Activated naive CD4-positive, alpha-beta T cell treated with anti-CD3 and anti-CD28 coated beads, Interleukin-2, amount 50 U/mL, for 24 hours (primary cell): ENCODE measurements at regions not wholly inside any gene's neighbourhood (a gene's known extent, or its start where the extent isn't known, plus 50 kb on each side); places are given as distances from the start of the nearest gene placed in this dataset.
"Not testable (repeated sequence)": the region's sequence is repeated elsewhere in the genome, so short reads cannot be mapped to it uniquely, and the experiment has no call there.

Experiments used
- H3K27ac Mint-ChIP-seq: one replicate; pipeline ENCODE4 v1.8.0; 2021; ENCODE audit warnings: mild to moderate bottlenecking, mixed read lengths
- H3K27me3 Mint-ChIP-seq: one replicate; pipeline ENCODE4 v1.8.0; 2021; ENCODE audit warnings: mixed read lengths
- H3K36me3 Mint-ChIP-seq: one replicate; pipeline ENCODE4 v1.8.0; 2021; ENCODE audit warnings: mixed read lengths
- H3K4me1 Mint-ChIP-seq: one replicate; pipeline ENCODE4 v1.8.0; 2021; ENCODE audit warnings: mixed read lengths
- H3K4me3 Mint-ChIP-seq: one replicate; pipeline ENCODE4 v1.8.0; 2021; ENCODE audit warnings: mild to moderate bottlenecking, mixed read lengths
- H3K9me3 Mint-ChIP-seq: one replicate; pipeline ENCODE4 v1.8.0; 2021; ENCODE audit warnings: mixed read lengths

DNA sequence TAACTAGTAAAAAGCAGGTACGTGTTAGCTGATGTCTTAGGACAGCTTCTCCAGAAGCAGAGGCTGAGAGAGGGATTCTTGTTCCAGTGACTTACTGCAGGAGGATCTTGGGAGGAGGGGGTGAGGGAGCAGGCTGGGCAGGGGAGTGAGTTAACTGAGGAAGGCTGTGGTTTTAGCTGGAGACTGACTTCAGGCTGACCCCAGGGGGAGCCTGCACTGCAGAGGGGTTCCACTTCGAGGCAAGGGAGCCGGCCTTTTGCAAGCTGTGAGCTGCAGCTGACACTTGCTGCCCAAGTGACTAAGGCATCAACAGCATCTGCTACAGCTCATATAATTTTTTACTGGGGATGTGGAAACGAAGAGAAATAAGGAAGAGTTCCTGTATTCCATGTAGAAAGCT is 50.4 kb upstream of the SOD1 start:
- H3K4me1 Mint-ChIP-seq = peaks cover 6% of the 10 kb centered on the region
- no peaks in the 10 kb centered on the region for H3K9me3 Mint-ChIP-seq
- H3K27me3 Mint-ChIP-seq = peaks cover 5% of the 10 kb centered on the region
- H3K27ac Mint-ChIP-seq = no peak overlapping the region
- H3K36me3 Mint-ChIP-seq = peaks cover 2% of the 10 kb centered on the region
- H3K4me3 Mint-ChIP-seq = no peak overlapping the region

DNA sequence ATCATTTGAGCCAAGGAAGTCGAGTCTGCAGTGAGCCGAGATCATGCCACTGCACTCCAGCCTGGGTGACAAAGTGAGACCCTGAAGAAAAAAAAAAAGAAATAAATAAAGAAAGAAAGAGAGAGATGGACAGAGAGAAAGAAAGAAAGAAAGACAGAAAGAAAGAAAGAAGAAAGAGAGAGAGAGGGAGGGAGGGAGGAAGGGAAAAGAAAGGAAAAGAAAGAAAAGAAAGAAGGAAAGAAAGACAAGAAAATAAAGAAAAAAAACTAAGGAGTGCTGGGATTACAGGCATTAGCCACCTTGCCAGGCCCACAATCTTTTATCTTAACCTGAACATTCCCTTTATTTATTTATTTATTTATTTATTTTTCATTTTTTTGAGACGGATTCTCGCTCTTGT is 51.7 kb upstream of the SOD1 start:
- H3K27ac Mint-ChIP-seq = no peak overlapping the region
- peaks cover 6% of the 10 kb centered on the region for H3K4me1 Mint-ChIP-seq
- peaks cover 2% of the 10 kb centered on the region for H3K36me3 Mint-ChIP-seq
- peaks cover 5% of the 10 kb centered on the region for H3K27me3 Mint-ChIP-seq
- no peaks in the 10 kb centered on the region for H3K9me3 Mint-ChIP-seq
- no peak overlapping the region for H3K4me3 Mint-ChIP-seq

GRCh38 chr21:31606081-31606874 is 53.2 kb upstream of the SOD1 start:
- Mint-ChIP-seq H3K4me3 (no peak overlapping the region), H3K27me3 (peaks cover 2% of the 10 kb centered on the region), H3K9me3 (no peaks in the 10 kb centered on the region), H3K4me1 (peaks cover 6% of the 10 kb centered on the region), H3K36me3 (peaks cover 2% of the 10 kb centered on the region), H3K27ac (no peak overlapping the region)

DNA sequence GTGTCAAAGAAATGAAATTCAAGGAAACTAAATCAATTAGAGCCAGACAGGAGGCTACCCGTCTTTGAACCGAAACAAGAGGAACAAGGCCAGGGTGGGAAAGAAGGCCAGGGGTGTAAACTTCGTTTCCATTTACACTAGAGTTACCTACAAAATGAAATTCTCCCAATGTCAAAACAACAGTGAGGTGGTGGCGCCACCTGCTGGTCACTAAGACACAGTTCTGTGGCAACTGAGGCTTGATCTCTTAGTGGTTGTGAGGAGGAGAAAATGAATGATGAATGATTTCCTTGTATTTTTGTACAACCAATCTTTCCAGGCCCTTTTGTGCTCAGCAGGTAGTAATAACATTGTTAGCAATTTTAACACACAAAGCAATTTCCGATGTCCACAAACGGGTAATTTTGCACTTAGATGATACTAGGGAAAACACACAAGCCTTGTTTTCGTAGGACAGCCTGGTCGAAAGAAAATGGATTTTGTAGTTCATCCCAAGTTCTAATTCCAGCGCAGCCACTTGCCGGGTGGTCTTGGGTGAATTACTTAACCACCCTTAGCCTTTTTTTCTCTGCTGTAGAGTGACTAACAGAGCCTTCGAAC is 54.8 kb upstream of the SOD1 start:
- no peaks in the 10 kb centered on the region for H3K9me3 Mint-ChIP-seq
- no peak overlapping the region for H3K27ac Mint-ChIP-seq
- H3K4me1 Mint-ChIP-seq = peaks cover 6% of the 10 kb centered on the region
- no peak overlapping the region for H3K4me3 Mint-ChIP-seq
- H3K36me3 Mint-ChIP-seq = no peaks in the 10 kb centered on the region
- no peaks in the 10 kb centered on the region for H3K27me3 Mint-ChIP-seq

GRCh38 chr21:31599563-31599962 is 59.9 kb upstream of the SOD1 start:
- H3K27ac Mint-ChIP-seq = no peak overlapping the region
- no peaks in the 10 kb centered on the region for H3K27me3 Mint-ChIP-seq
- no peaks in the 10 kb centered on the region for H3K36me3 Mint-ChIP-seq
- peaks cover 3% of the 10 kb centered on the region for H3K4me1 Mint-ChIP-seq
- H3K9me3 Mint-ChIP-seq = no peaks in the 10 kb centered on the region
- H3K4me3 Mint-ChIP-seq = no peak overlapping the region

- Mint-ChIP-seq H3K36me3 (no peaks in the 10 kb centered on the region), H3K27ac (no peak overlapping the region), H3K4me1 (no peaks in the 10 kb centered on the region), H3K4me3 (no peak overlapping the region), H3K9me3 (no peaks in the 10 kb centered on the region), H3K27me3 (no peaks in the 10 kb centered on the region)
These were observed 60.5 kb upstream of the SOD1 start for GRCh38 chr21:31599013-31599412.

DNA sequence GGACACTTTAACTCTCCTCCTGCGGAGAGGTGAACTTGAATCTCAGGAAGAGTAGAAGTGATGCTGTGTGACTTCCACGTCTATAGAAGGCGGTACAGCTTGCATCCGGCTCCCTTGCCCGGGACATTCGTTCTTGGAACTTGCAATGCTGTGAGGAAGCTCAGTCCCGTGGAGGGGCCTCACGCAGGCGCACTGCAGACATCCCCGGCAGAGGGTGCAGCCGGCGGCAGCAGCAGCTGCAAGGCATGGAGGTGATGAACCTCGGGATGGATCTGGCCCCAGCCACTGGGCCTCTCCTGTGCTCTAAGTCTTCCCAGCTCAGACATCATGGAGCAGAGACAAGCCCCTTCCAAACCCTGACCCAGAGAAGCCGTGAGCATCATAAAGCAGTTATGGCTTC is 61.8 kb upstream of the SOD1 start:
- Mint-ChIP-seq H3K27ac (no peak overlapping the region), H3K4me3 (no peak overlapping the region), H3K36me3 (no peaks in the 10 kb centered on the region), H3K27me3 (no peaks in the 10 kb centered on the region), H3K9me3 (no peaks in the 10 kb centered on the region), H3K4me1 (no peaks in the 10 kb centered on the region)

DNA sequence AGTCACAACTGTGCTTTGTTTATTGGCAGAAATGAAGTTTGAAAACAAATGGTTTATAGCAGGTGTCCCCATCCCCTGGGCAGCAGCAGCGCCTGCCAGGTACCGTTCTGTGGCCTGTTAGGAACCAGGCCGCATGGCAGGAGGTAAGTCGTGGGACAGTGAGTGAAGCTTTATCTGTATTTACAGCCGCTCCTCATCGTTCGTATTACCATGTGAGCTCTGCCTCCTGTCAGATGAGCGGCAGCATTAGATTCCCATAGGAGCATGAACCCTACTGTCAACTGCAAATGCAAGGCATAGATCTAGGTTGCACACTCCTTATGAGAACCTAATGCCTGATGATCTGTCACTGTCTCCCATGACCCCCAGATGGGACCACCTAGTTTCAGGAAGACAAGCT is 63.4 kb upstream of the SOD1 start:
- Mint-ChIP-seq H3K27ac (no peak overlapping the region), H3K9me3 (no peaks in the 10 kb centered on the region), H3K4me1 (no peaks in the 10 kb centered on the region), H3K4me3 (no peak overlapping the region), H3K27me3 (no peaks in the 10 kb centered on the region), H3K36me3 (no peaks in the 10 kb centered on the region)

DNA sequence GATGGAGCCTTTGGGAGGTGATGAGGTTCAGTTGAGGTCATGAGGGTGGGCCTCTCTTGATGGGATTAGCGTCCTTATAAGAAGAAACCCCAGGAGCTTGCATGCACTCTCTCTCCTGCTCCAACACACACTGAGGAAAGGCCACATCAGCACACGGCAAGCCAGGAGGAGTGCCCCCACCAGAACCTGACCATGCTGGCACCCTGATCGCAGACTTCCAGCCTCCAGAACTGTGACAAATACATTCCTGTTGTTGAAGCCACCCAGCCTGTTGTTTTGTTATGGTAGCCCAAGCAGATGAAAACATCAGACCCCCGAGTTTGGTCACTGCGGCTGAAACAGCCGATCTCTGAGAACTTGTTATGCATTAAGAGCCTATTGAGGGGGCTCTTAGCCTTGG is 64.8 kb upstream of the SOD1 start:
- Mint-ChIP-seq H3K9me3 (no peaks in the 10 kb centered on the region), H3K27me3 (no peaks in the 10 kb centered on the region), H3K4me3 (no peak overlapping the region), H3K36me3 (no peaks in the 10 kb centered on the region), H3K27ac (no peak overlapping the region), H3K4me1 (no peaks in the 10 kb centered on the region)

- Mint-ChIP-seq H3K27me3 (no peaks in the 10 kb centered on the region), H3K9me3 (no peaks in the 10 kb centered on the region), H3K4me1 (no peaks in the 10 kb centered on the region), H3K27ac (no peak overlapping the region), H3K4me3 (no peak overlapping the region), H3K36me3 (no peaks in the 10 kb centered on the region)
These were observed 65.2 kb upstream of the SOD1 start for GRCh38 chr21:31594279-31594678.

DNA sequence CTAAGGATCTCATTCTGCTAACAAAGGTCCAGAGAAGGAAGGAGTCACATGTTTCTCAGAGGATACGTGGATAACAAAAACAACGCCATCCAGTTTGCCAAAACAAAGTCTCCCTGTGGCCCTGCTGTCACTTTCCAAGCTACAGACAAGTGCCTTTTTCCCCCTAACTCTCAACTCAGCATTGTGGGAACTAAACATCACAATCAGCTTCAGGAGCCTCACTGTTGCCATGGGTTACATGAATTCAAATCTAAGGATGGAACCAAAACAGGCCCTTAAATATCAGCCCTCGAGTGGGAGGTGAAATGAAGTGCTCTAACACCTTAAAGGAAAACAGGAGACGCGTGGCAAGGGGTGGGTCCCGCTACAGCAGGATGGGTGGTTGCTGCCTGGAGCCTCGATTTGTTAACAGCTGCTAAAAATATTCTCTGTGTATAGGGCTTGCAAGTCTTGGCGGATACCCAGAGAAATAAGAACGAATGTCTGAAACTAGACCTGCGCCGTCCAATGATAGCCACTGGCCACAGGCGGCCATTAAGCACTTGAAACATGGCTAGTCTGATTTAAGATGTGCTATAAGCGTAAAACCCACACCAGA is 66.4 kb upstream of the SOD1 start:
- Mint-ChIP-seq H3K9me3 (no peaks in the 10 kb centered on the region), H3K4me3 (no peak overlapping the region), H3K4me1 (no peaks in the 10 kb centered on the region), H3K27ac (no peak overlapping the region), H3K36me3 (no peaks in the 10 kb centered on the region), H3K27me3 (no peaks in the 10 kb centered on the region)

DNA sequence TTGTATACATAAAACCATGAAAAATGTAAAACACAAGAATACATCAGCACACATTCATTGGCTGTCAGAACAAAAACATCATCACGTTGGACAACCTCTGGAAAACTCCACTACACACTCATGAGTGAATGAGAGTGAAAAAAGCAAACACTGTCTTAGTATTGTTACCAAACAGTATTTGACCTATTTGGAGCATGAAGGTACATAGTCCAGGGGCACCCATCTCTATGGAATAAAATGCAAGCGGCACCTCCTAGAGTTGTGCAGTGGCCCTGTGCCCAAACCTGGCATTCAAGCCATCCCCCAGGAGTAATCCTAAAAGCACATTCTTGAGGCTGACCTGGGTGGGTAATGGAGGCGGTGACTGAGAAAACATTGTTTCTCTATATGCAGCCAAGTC is 67.0 kb upstream of the SOD1 start:
- H3K27me3 Mint-ChIP-seq = no peaks in the 10 kb centered on the region
- no peaks in the 10 kb centered on the region for H3K9me3 Mint-ChIP-seq
- no peaks in the 10 kb centered on the region for H3K36me3 Mint-ChIP-seq
- no peak overlapping the region for H3K27ac Mint-ChIP-seq
- peaks cover 2% of the 10 kb centered on the region for H3K4me1 Mint-ChIP-seq
- H3K4me3 Mint-ChIP-seq = no peak overlapping the region

DNA sequence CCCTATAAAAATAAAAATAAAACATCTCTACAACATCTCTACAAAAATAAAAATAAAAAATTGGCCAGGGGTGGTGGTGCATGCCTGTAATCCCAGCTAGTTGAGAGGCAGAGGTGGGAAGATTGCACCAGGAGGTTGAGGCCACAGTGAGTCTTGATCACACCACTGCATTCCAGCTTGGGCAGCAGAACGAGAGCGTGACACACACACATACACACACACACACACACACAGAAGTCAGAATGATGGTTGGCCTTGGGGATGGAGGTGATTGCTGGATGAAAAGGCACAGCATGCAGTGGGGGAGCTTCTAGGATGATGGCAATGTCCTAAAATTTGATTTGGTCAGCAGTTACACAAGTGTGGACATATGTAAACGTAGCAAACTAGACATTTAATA is 69.7 kb upstream of the SOD1 start:
- no peaks in the 10 kb centered on the region for H3K9me3 Mint-ChIP-seq
- no peaks in the 10 kb centered on the region for H3K36me3 Mint-ChIP-seq
- no peak overlapping the region for H3K4me3 Mint-ChIP-seq
- peaks cover 13% of the 10 kb centered on the region for H3K4me1 Mint-ChIP-seq
- no peak overlapping the region for H3K27ac Mint-ChIP-seq
- H3K27me3 Mint-ChIP-seq = no peaks in the 10 kb centered on the region

DNA sequence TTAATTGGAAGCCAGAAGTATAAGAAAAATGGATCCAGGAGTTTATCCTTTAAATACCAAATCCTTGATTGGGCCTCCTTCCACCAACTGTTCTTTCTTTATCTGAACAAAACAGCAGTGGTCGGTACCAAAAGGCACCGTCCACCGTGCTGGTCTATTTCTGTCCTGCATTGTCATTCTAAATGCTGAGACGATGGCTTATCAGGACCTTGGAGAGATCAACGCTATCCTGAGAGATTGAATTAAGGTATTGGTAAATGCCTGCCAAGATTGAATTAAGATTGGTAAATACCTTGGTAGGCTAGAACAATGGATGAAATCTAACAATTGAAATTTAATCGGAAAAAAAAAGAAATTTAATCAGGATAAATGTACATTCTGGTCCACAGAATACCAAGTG is 73.4 kb upstream of the SOD1 start:
- Mint-ChIP-seq H3K36me3 (no peaks in the 10 kb centered on the region), H3K4me3 (no peak overlapping the region), H3K4me1 (peaks cover 13% of the 10 kb centered on the region), H3K27ac (no peak overlapping the region), H3K27me3 (no peaks in the 10 kb centered on the region), H3K9me3 (no peaks in the 10 kb centered on the region)

DNA sequence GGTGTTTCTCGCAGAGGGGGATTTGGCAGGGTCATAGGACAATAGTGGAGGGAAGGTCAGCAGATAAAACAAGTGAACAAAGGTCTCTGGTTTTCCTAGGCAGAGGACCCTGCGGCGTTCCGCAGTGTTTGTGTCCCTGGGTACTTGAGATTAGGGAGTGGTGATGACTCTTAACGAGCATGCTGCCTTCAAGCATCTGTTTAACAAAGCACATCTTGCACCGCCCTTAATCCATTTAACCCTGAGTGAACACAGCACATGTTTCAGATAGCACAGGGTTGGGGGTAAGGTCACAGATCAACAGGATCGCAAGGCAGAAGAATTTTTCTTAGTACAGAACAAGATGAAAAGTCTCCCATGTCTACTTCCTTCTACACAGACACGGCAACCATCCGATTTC is 75.6 kb upstream of the SOD1 start:
- H3K27ac Mint-ChIP-seq, H3K4me3 Mint-ChIP-seq, H3K36me3 Mint-ChIP-seq, H3K9me3 Mint-ChIP-seq, H3K27me3 Mint-ChIP-seq: not testable (repeated sequence)
- peaks cover 17% of the 10 kb centered on the region for H3K4me1 Mint-ChIP-seq

DNA sequence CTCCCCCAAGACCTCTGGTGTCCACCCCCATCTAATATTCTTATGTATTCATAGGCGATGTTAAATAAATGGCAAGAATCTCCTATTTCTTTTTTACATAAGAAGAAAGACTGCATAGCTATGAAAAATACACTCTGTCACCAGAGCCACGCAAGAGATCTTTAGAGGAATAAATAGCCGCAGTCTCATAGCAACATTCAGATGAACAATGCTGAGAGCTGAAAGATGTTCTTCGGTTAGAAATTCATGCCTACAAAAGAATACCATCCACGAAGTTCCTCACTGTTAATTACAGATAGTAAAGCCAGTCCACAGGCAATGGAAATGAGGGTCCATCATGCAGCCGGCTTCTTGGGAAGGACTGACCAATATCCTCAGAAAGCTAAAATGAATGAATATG is 76.0 kb upstream of the SOD1 start:
- Mint-ChIP-seq H3K4me3 (no peak overlapping the region), H3K27ac (no peak overlapping the region), H3K9me3 (no peaks in the 10 kb centered on the region), H3K36me3 (no peaks in the 10 kb centered on the region), H3K27me3 (no peaks in the 10 kb centered on the region), H3K4me1 (peaks cover 17% of the 10 kb centered on the region)
